ENCODE measurements at regions not wholly inside any gene's neighbourhood (a gene's known extent, or its start where the extent isn't known, plus 50 kb on each side); places are given as distances from the start of the nearest gene placed in this dataset.

GRCh38 chr5:4339949-4340348 is 744.3 kb downstream of the IRX1 start:
- TF ChIP-seq GATA3 (IDR thresholded peaks at IDR 0.05; ENCODE audit: low read depth, low read length) (no peak), GATA2 (IDR thresholded peaks at IDR 0.05; ENCODE audit: low read depth, low read length) (no peak)
